NCI-H146 (cell line): ENCODE measurements at regions not wholly inside any gene's neighbourhood (a gene's known extent, or its start where the extent isn't known, plus 50 kb on each side); places are given as distances from the start of the nearest gene placed in this dataset.

Experiments used
- DNase-seq: peaks from one replicate; lab custom pipeline; 2025; lab: John Stamatoyannopoulos, UW

GRCh38 chr21:25375675-25376074 is 231.6 kb downstream of the MRPL39 start:
- DNase-seq: no peak

GRCh38 chr21:25373126-25374082 is 233.9 kb downstream of the MRPL39 start:
- no peak for DNase-seq

- no peak for DNase-seq
Measured at GRCh38 chr21:25371841-25372425, 235.3 kb downstream of the MRPL39 start.

GRCh38 chr21:25370311-25370744 is 237.0 kb downstream of the MRPL39 start:
- DNase-seq: no peak

GRCh38 chr21:25369524-25370300 is 237.6 kb downstream of the MRPL39 start:
- no peak for DNase-seq

GRCh38 chr21:25368531-25368930 is 238.8 kb downstream of the MRPL39 start:
- DNase-seq: no peak

GRCh38 chr21:25366116-25366515 is 241.2 kb downstream of the MRPL39 start:
- no peak for DNase-seq

- no peak for DNase-seq
Measured at GRCh38 chr21:25362375-25363267, 244.7 kb downstream of the MRPL39 start.

GRCh38 chr21:25361765-25362164 is 245.5 kb downstream of the MRPL39 start:
- no peak for DNase-seq

- peak; percentile 58 for DNase-seq
Measured at GRCh38 chr21:25361097-25361496, 246.2 kb downstream of the MRPL39 start.

- peak; percentile 10 for DNase-seq
Measured at GRCh38 chr21:25360593-25360992, 246.7 kb downstream of the MRPL39 start.

- DNase-seq: no peak
Measured at GRCh38 chr21:25359724-25360123, 247.6 kb downstream of the MRPL39 start.

- DNase-seq: no peak
Measured at GRCh38 chr21:25350056-25350455, 257.2 kb downstream of the MRPL39 start.

- no peak for DNase-seq
Measured at GRCh38 chr21:25343774-25344545, 263.3 kb downstream of the MRPL39 start.

GRCh38 chr21:25342816-25343215 is 264.5 kb downstream of the MRPL39 start:
- DNase-seq: no peak

- no peak for DNase-seq
Measured at GRCh38 chr21:25341981-25342380, 265.3 kb downstream of the MRPL39 start.

- no peak for DNase-seq
Measured at GRCh38 chr21:25338415-25338814, 268.9 kb downstream of the MRPL39 start.

- DNase-seq: no peak
Measured at GRCh38 chr21:25334046-25334730, 273.1 kb downstream of the MRPL39 start.

- no peak for DNase-seq
Measured at GRCh38 chr21:25331286-25331685, 276.0 kb downstream of the MRPL39 start.

GRCh38 chr21:25330266-25330665 is 277.0 kb downstream of the MRPL39 start:
- DNase-seq: no peak
